Lung (tissue), 9 donors: ENCODE measurements at regions not wholly inside any gene's neighbourhood (a gene's known extent, or its start where the extent isn't known, plus 50 kb on each side); places are given as distances from the start of the nearest gene placed in this dataset.
"Not testable (repeated sequence)": the region's sequence is repeated elsewhere in the genome, so short reads cannot be mapped to it uniquely, and the experiment has no call there.

ENCODE experiments used
- ATAC-seq: fragments of 200-7000 bp; cut with Tn5 transposase; one replicate; pipeline ENCODE4 v1.9.1; 2020; ENCODE audit warnings: moderate number of reproducible peaks; ENCODE audit not compliant: insufficient read depth, low FRiP score
- DNase-seq, 3 donors: peaks; one replicate each; pipeline ENCODE4 v3.0.0-alpha.2; 2013 to 2017
- H3K27ac ChIP-seq, 2 donors: one replicate each; pipeline ENCODE4 v1.5.1; 2013; ENCODE audit warnings: mild to moderate bottlenecking in 2 of 2, moderate library complexity in 2 of 2, control low read depth in 1 of 2, inconsistent platforms in 1 of 2, low read depth in 1 of 2, low read length in 1 of 2
- H3K27me3 ChIP-seq, 3 donors: one replicate each; pipeline ENCODE4 v1.5.1; 2013; ENCODE audit warnings: low read length in 2 of 3; ENCODE audit not compliant: control insufficient read depth in 3 of 3, insufficient read depth in 3 of 3
- H3K36me3 ChIP-seq, 4 donors: one replicate each; pipeline ENCODE4 v1.5.1; 2013; ENCODE audit warnings: low read length in 4 of 4, mild to moderate bottlenecking in 1 of 4, moderate library complexity in 1 of 4; ENCODE audit not compliant: control insufficient read depth in 4 of 4, insufficient read depth in 4 of 4
- H3K4me1 ChIP-seq, 5 donors: one replicate each; pipeline ENCODE4 v1.5.1; 2013; ENCODE audit warnings: low read length in 5 of 5, mild to moderate bottlenecking in 2 of 5, moderate library complexity in 1 of 5; ENCODE audit not compliant: control insufficient read depth in 5 of 5, insufficient read depth in 5 of 5
- H3K4me3 ChIP-seq: one replicate; pipeline ENCODE4 v1.5.1; 2013; ENCODE audit warnings: mild to moderate bottlenecking, control low read depth, moderate library complexity
- H3K9ac ChIP-seq, 2 donors: one replicate each; pipeline ENCODE4 v1.5.1; 2013; ENCODE audit warnings: low read length in 2 of 2, control low read depth in 1 of 2; ENCODE audit not compliant: insufficient read depth in 1 of 2
- H3K9me3 ChIP-seq, 4 donors: one replicate each; pipeline ENCODE4 v1.5.1; 2013; ENCODE audit warnings: low read length in 3 of 4, mild to moderate bottlenecking in 1 of 4, moderate library complexity in 1 of 4; ENCODE audit not compliant: control insufficient read depth in 4 of 4, insufficient read depth in 3 of 4
- WGBS, 2 donors: extraction: QIAGEN DNeasy Blood & Tissue Kit; methylation state at CpG; one replicate each; pipeline ENCODE4 v1.1.7; 2013; 5-methylcytosine and 5-hydroxymethylcytosine counted together
- donor health status: Bipolar disorder and iron deficiency.
- donor health status: healthy.
- donor health status: DM: yes; HTN: yes; CAD: no.

GRCh38 chr4:49323573-49323940 lies 337.5 kb downstream of the CWH43 start:
- not testable (repeated sequence) for H3K9me3 ChIP-seq, H3K36me3 ChIP-seq, H3K9ac ChIP-seq, ATAC-seq, H3K4me3 ChIP-seq, H3K4me1 ChIP-seq, DNase-seq, H3K27ac ChIP-seq, H3K27me3 ChIP-seq
- 75 to 83% methylated on average over 6 of the region's 10 CpGs for WGBS, 2 donors
